Mesendoderm (in vitro differentiated cells): ENCODE measurements at regions not wholly inside any gene's neighbourhood (a gene's known extent, or its start where the extent isn't known, plus 50 kb on each side); places are given as distances from the start of the nearest gene placed in this dataset.

Experiments used
- DNase-seq: peaks from one replicate; pipeline ENCODE4 v3.0.0; 2013
- H2AK5ac ChIP-seq: 2 replicates; pipeline ENCODE4 v1.6.1; 2013; ENCODE audit warnings: low read length, inconsistent platforms
- H2BK120ac ChIP-seq: 2 replicates; pipeline ENCODE4 v1.6.1; 2013; ENCODE audit warnings: low read depth, mild to moderate bottlenecking, low read length, moderate library complexity, mixed read lengths
- H2BK15ac ChIP-seq: replicated peaks from 2 replicates; pipeline ENCODE4 v1.6.1; 2013; ENCODE audit warnings: low read depth, mild to moderate bottlenecking, moderate library complexity
- H2BK5ac ChIP-seq: 2 replicates; pipeline ENCODE4 v1.6.1; 2013; ENCODE audit warnings: low read length, inconsistent platforms
- H3K18ac ChIP-seq: 2 replicates; pipeline ENCODE4 v1.6.1; 2013; ENCODE audit warnings: mild to moderate bottlenecking, low read length, mixed read lengths
- H3K23ac ChIP-seq: one replicate; pipeline ENCODE4 v1.6.1; 2013; ENCODE audit warnings: low read length
- H3K27ac ChIP-seq: 2 replicates; pipeline ENCODE4 v1.5.1; 2013; ENCODE audit warnings: low read depth, mild to moderate bottlenecking, inconsistent platforms, low read length, moderate library complexity
- H3K27me3 ChIP-seq: 2 replicates; pipeline ENCODE4 v1.6.1; 2013; ENCODE audit warnings: low read length, control low read depth, mild to moderate bottlenecking, inconsistent platforms; ENCODE audit not compliant: insufficient read depth, poor library complexity
- H3K36me3 ChIP-seq: 2 replicates; pipeline ENCODE4 v1.6.1; 2013; ENCODE audit warnings: low read length, inconsistent platforms; ENCODE audit not compliant: control insufficient read depth, insufficient read depth
- H3K4ac ChIP-seq: one replicate; pipeline ENCODE4 v1.6.1; 2013; ENCODE audit warnings: low read depth, mild to moderate bottlenecking, low read length, moderate library complexity
- H3K4me1 ChIP-seq: 2 replicates; pipeline ENCODE4 v1.6.1; 2013; ENCODE audit warnings: low read depth, low read length, inconsistent platforms; ENCODE audit not compliant: control insufficient read depth
- H3K4me2 ChIP-seq: 2 replicates; pipeline ENCODE4 v1.6.1; 2013; ENCODE audit warnings: low read length
- H3K4me3 ChIP-seq: 2 replicates; pipeline ENCODE4 v1.5.1; 2013; ENCODE audit warnings: mild to moderate bottlenecking, low read length
- H3K56ac ChIP-seq: one replicate; pipeline ENCODE4 v1.6.1; 2013; ENCODE audit warnings: low read length
- H3K79me1 ChIP-seq: 2 replicates; pipeline ENCODE4 v1.6.1; 2013; ENCODE audit warnings: low read length, inconsistent platforms
- H3K79me2 ChIP-seq: 2 replicates; pipeline ENCODE4 v1.6.1; 2013; ENCODE audit warnings: mild to moderate bottlenecking, low read length; ENCODE audit not compliant: control insufficient read depth, insufficient read depth
- H3K9ac ChIP-seq: 2 replicates; pipeline ENCODE4 v1.6.1; 2013; ENCODE audit warnings: low read length, inconsistent platforms
- H4K5ac ChIP-seq: one replicate; pipeline ENCODE4 v1.6.1; 2013; ENCODE audit warnings: low read length
- H4K8ac ChIP-seq: one replicate; pipeline ENCODE4 v1.6.1; 2013; ENCODE audit warnings: low read depth, mild to moderate bottlenecking, control low read depth, low read length, moderate library complexity
- WGBS: extraction: QIAGEN DNeasy Blood & Tissue Kit; methylation state at CpG from one replicate; pipeline ENCODE4 v1.1.7; 2013; ENCODE audit warnings: low lambda C conversion rate, missing lambda C conversion rate; ENCODE audit not compliant: insufficient coverage; ENCODE audit errors: extremely low coverage; 5-methylcytosine and 5-hydroxymethylcytosine counted together

- Histone ChIP-seq H3K4me1 (peaks cover 1% of the 10 kb centered on the region), H3K79me1 (no peaks in the 10 kb centered on the region), H3K23ac (no peak overlapping the region), H4K5ac (no peak overlapping the region), H3K9ac (no peak overlapping the region), H2AK5ac (no peak overlapping the region), H3K27ac (no peak overlapping the region), H4K8ac (no peak overlapping the region), H3K56ac (no peak overlapping the region), H2BK5ac (no peak overlapping the region), H3K36me3 (no peaks in the 10 kb centered on the region), H3K4me2 (no peak overlapping the region), H3K79me2 (no peaks in the 10 kb centered on the region), H2BK15ac (no peak overlapping the region), H3K27me3 (no peaks in the 10 kb centered on the region), H2BK120ac (no peak overlapping the region), H3K18ac (no peak overlapping the region), H3K4ac (no peak overlapping the region), H3K4me3 (no peak overlapping the region)
- whole genome bisulfite sequencing, result no CpG with 5 or more reads among the region's 1 CpG
- no peak for DNase-seq
These were observed 283.8 kb upstream of the DAB1 start for GRCh38 chr1:57707631-57708030.

GRCh38 chr1:57704811-57705210 is 281.0 kb upstream of the DAB1 start:
- no peak for DNase-seq
- Histone ChIP-seq H2BK15ac (no peak overlapping the region), H2AK5ac (no peak overlapping the region), H3K4ac (no peak overlapping the region), H4K8ac (no peak overlapping the region), H3K27me3 (no peaks in the 10 kb centered on the region), H3K4me1 (no peaks in the 10 kb centered on the region), H3K4me2 (no peak overlapping the region), H2BK120ac (no peak overlapping the region), H3K9ac (no peak overlapping the region), H3K18ac (no peak overlapping the region), H3K36me3 (no peaks in the 10 kb centered on the region), H3K56ac (no peak overlapping the region), H2BK5ac (no peak overlapping the region), H4K5ac (no peak overlapping the region), H3K4me3 (no peak overlapping the region), H3K27ac (no peak overlapping the region), H3K23ac (no peak overlapping the region), H3K79me1 (no peaks in the 10 kb centered on the region), H3K79me2 (no peaks in the 10 kb centered on the region)
- WGBS, result no CpG with 5 or more reads among the region's 1 CpG

GRCh38 chr1:57704231-57704630 is 280.4 kb upstream of the DAB1 start:
- Histone ChIP-seq H4K8ac (no peak overlapping the region), H2BK120ac (no peak overlapping the region), H3K27ac (no peak overlapping the region), H3K4ac (no peak overlapping the region), H3K18ac (no peak overlapping the region), H2BK15ac (no peak overlapping the region), H3K36me3 (no peaks in the 10 kb centered on the region), H3K56ac (no peak overlapping the region), H4K5ac (no peak overlapping the region), H3K4me2 (no peak overlapping the region), H3K79me2 (no peaks in the 10 kb centered on the region), H3K27me3 (no peaks in the 10 kb centered on the region), H3K9ac (no peak overlapping the region), H2AK5ac (no peak overlapping the region), H3K4me3 (no peak overlapping the region), H3K4me1 (no peaks in the 10 kb centered on the region), H3K23ac (no peak overlapping the region), H3K79me1 (no peaks in the 10 kb centered on the region), H2BK5ac (no peak overlapping the region)
- no peak for DNase-seq

GRCh38 chr1:57696904-57697303 is 273.0 kb upstream of the DAB1 start:
- no peak overlapping the region for H3K4ac ChIP-seq
- H3K56ac ChIP-seq, result no peak overlapping the region
- no peaks in the 10 kb centered on the region for H3K79me1 ChIP-seq
- no peak overlapping the region for H4K5ac ChIP-seq
- no peak overlapping the region for H3K23ac ChIP-seq
- no peak overlapping the region for H3K4me2 ChIP-seq
- WGBS, result no CpG with 5 or more reads among the region's 1 CpG
- H3K79me2 ChIP-seq, result no peaks in the 10 kb centered on the region
- no peak overlapping the region for H2AK5ac ChIP-seq
- no peaks in the 10 kb centered on the region for H3K36me3 ChIP-seq
- H3K27ac ChIP-seq, result no peak overlapping the region
- no peak overlapping the region for H3K9ac ChIP-seq
- H3K4me1 ChIP-seq, result peaks cover 11% of the 10 kb centered on the region
- DNase-seq, result no peak
- H3K27me3 ChIP-seq, result no peaks in the 10 kb centered on the region
- H2BK5ac ChIP-seq, result no peak overlapping the region
- H2BK120ac ChIP-seq, result no peak overlapping the region
- no peak overlapping the region for H4K8ac ChIP-seq
- no peak overlapping the region for H2BK15ac ChIP-seq
- no peak overlapping the region for H3K4me3 ChIP-seq
- H3K18ac ChIP-seq, result no peak overlapping the region

- no peaks in the 10 kb centered on the region for H3K27me3 ChIP-seq
- no peaks in the 10 kb centered on the region for H3K79me1 ChIP-seq
- no peak overlapping the region for H2AK5ac ChIP-seq
- H3K4me3 ChIP-seq, result no peak overlapping the region
- WGBS, result no CpG with 5 or more reads among the region's 2 CpGs
- H4K8ac ChIP-seq, result no peak overlapping the region
- H3K79me2 ChIP-seq, result no peaks in the 10 kb centered on the region
- H3K36me3 ChIP-seq, result no peaks in the 10 kb centered on the region
- no peak overlapping the region for H3K4ac ChIP-seq
- H3K9ac ChIP-seq, result peak overlapping the region; percentile 45
- H2BK120ac ChIP-seq, result no peak overlapping the region
- peak overlapping the region; percentile 84 for H3K56ac ChIP-seq
- H2BK5ac ChIP-seq, result peak overlapping the region; percentile 96
- H3K4me2 ChIP-seq, result no peak overlapping the region
- H4K5ac ChIP-seq, result no peak overlapping the region
- no peak overlapping the region for H2BK15ac ChIP-seq
- H3K27ac ChIP-seq, result peak overlapping the region; percentile 44
- peak overlapping the region; percentile 57 for H3K23ac ChIP-seq
- no peak overlapping the region for H3K18ac ChIP-seq
- H3K4me1 ChIP-seq, result peaks cover 11% of the 10 kb centered on the region
- peak; percentile 88 for DNase-seq
These were observed 272.2 kb upstream of the DAB1 start for GRCh38 chr1:57696043-57696442.

- H2AK5ac ChIP-seq, result no peak overlapping the region
- no peak overlapping the region for H3K18ac ChIP-seq
- no peak overlapping the region for H4K8ac ChIP-seq
- DNase-seq, result no peak
- H2BK15ac ChIP-seq, result no peak overlapping the region
- H3K4me1 ChIP-seq, result peaks cover 6% of the 10 kb centered on the region
- no peak overlapping the region for H3K4ac ChIP-seq
- H3K36me3 ChIP-seq, result no peaks in the 10 kb centered on the region
- H3K9ac ChIP-seq, result no peak overlapping the region
- no peak overlapping the region for H3K4me3 ChIP-seq
- no peaks in the 10 kb centered on the region for H3K79me1 ChIP-seq
- H4K5ac ChIP-seq, result no peak overlapping the region
- no peak overlapping the region for H3K56ac ChIP-seq
- no peak overlapping the region for H3K27ac ChIP-seq
- H2BK5ac ChIP-seq, result no peak overlapping the region
- H2BK120ac ChIP-seq, result no peak overlapping the region
- no peak overlapping the region for H3K4me2 ChIP-seq
- no CpG with 5 or more reads among the region's 3 CpGs for WGBS
- H3K79me2 ChIP-seq, result no peaks in the 10 kb centered on the region
- H3K23ac ChIP-seq, result no peak overlapping the region
- H3K27me3 ChIP-seq, result no peaks in the 10 kb centered on the region
These were observed 262.4 kb upstream of the DAB1 start for GRCh38 chr1:57686306-57686705.
